GM21717 (cell line): ENCODE measurements at regions not wholly inside any gene's neighbourhood (a gene's known extent, or its start where the extent isn't known, plus 50 kb on each side); places are given as distances from the start of the nearest gene placed in this dataset.
"Not testable (repeated sequence)": the region's sequence is repeated elsewhere in the genome, so short reads cannot be mapped to it uniquely, and the experiment has no call there.

Experiments
- ATAC-seq: cut with Tn5 transposase; IDR thresholded peaks from one replicate; pipeline ENCODE4 v1.9.1; 2021; ENCODE audit warnings: mild to moderate bottlenecking, moderate library complexity; ENCODE audit not compliant: unreplicated experiment

- ATAC-seq = not testable (repeated sequence)
Measured at GRCh38 chr20:40889266-40889665, 139.4 kb upstream of the TOP1 start.

GRCh38 chr20:40890181-40890580 lies 138.4 kb upstream of the TOP1 start:
- ATAC-seq = no peak

DNA sequence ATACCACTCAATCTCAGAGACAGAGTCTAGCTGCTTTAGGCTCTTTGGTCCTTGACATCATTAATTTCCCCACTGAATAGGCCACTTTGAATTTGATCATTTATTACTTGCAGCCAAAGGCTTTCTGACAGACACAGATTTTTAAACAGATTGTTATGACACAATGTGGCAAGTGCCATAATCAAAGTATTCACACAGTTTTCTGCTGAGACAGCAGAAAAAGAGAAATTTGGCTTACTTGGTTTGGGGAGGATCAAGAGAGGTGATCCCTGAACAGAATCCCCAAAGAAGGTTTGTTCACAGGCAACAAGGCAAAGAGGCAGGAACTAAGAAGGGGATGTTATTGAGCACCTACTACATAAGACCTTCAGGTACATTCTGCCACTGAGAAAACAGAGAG lies 138.0 kb upstream of the TOP1 start:
- no peak for ATAC-seq

- no peak for ATAC-seq
Measured at GRCh38 chr20:40891351-40891750, 137.3 kb upstream of the TOP1 start.

DNA sequence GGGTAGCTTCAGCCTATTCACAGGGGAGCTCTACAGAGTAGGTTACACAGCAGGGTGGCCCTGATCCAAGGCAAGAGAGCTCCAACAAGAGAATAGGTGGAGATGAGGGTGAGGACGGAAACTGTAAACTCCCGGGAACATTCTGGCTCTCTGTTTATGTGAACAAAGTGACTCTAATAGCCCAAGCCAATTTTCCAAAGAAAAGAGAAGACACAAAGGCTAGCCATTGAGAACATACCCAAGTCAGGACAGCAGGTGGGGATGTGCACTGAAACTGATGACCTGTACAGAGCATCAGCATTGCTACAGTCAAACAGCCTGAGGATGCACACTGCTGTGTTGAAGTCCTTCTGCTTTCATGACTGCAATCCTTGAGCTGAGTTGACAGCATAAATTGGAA lies 136.0 kb upstream of the TOP1 start:
- no peak for ATAC-seq

- no peak for ATAC-seq
Measured at GRCh38 chr20:40893610-40894236, 134.9 kb upstream of the TOP1 start.

GRCh38 chr20:40894237-40894630 lies 134.4 kb upstream of the TOP1 start:
- ATAC-seq = no peak

DNA sequence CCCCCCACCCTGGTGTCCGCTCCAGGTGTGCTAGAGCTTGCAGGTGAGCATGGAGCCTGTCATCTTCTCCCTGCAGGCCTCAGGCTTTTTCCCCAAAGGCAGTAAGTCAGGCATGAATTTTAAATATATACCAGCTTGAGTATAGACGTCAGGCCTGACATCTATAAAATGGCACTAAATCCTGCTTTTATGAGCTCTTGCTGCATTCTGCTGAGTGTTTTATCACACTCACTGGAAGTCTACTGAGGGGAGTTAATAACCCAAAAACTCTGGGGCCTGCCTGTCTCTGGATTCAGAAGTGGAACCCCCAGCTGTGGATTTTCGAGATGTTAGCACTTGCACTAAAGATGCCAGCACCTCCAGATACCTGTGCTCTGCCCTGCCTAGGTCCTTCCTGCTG lies 133.4 kb upstream of the TOP1 start:
- ATAC-seq = no peak

DNA sequence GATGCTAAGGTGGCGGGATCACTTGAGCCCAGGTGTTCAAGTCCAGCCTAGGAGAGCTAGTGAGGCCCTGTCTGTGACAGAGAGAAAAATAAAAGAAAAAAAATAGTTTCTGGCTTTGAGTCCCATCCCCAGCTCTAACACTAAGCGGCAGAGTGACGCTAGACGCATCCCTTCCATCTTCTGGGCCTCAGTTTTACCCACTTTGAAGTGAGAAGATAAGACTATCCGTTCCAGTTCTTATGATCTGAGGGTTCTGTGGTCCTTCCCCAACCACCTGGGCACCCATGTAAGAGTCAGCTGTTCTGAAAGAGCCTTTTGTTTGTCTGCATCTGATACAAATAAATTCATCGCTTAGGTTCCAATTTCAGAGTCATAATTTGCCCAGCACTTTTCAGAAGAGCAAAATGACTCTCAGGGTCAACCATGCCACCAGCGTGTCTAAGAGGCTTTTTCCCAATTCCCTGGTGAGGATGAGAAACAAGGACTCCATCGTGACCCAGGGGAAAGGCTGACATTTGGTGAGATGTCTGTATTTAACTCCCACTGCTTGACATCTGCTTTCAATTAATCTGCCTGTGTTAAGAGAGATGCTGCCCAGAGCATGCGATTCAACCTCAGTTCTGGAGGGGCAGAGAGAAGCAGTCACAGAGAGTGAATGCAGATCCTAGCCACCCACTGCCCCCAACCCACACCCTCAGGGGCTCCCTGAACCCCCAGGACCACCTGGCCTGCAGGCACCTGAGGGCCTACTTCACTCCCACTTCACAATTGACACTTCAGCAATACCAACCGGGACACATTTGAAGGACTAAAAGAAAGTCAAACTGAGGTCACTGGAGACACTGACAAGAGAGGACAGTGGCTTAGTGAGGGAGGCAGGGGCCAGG lies 131.6 kb upstream of the TOP1 start:
- no peak for ATAC-seq

DNA sequence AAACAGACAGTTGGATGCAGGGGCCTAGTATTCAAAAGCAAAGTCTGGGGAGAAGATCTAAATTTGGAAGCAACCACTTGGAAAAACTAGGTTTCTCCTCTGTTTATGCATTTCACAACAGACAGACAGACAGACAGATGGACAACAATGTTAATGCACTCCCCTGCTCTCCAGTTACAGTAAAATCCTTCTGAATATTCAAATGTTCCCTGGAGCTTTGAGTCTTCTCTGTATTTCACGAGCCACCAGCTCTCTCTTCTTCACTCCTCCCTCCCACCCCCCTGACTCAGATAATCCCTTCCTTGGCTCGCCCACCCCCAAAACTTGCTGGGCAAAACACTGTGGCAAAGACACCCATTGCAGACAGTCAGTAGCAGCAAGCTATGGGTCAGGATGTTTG lies 129.3 kb upstream of the TOP1 start:
- no peak for ATAC-seq

DNA sequence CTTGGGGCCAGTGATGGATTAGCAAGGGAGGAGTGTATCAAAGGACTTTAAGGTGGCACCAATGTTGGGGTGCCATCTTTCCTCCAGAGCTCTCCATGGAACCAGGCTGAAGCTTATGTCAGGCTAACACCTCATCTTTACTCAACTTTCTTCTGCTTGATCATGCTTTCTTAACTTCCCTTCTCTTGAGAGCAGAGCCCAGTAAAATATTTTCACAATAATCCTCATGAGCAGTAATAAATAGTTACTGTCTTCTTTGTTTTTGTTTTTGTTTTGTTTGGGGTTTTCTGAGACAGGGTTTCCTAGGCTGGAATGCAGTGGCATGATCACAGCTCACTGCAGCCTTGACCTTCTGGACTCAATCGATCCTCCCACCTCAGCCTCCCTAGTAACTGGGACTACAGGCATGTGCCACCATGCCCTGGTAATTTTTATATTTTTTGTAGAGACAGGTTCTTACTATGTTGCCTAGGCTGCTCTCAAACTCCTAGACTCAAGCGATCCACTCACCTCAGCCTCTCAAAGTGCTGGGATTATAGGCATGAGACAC lies 127.9 kb upstream of the TOP1 start:
- ATAC-seq = no peak

DNA sequence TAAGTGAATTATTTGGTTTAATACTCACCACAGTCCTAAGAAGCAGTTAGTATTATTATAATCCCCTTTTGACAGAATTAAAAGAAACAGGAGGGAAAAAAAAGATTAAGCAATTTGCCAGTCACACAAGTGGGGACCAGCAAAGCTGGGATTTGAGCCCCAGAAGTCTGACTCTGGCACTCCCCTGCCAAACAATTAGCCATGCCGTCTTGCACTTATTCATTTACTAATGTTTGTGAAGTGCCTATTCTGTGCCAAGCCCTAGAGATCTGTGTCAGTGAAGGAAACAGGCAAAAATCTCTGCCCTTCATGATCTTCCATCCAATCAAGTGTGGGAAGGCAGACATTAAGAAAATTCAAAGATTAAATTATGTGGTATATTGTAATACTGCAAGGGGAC lies 126.0 kb upstream of the TOP1 start:
- no peak for ATAC-seq

DNA sequence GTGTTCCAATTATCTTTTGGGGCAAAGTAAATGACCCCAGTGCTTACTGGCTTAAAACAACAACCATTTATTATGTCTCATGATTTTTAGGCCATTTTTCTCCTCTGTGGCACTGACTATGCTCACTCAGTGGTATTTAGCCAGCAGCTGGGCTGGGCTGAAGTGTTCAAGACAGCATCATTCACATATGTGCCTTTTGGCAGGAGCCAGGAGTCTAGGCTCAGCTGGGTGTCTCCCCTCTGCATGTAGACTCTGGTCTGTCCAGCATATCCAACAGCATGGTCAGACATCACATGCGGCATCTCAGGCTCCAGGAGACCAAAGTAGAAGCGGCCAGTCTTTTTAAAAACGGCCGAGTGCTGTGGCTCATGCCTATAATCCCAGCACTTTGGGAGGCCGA lies 120.3 kb upstream of the TOP1 start:
- no peak for ATAC-seq

DNA sequence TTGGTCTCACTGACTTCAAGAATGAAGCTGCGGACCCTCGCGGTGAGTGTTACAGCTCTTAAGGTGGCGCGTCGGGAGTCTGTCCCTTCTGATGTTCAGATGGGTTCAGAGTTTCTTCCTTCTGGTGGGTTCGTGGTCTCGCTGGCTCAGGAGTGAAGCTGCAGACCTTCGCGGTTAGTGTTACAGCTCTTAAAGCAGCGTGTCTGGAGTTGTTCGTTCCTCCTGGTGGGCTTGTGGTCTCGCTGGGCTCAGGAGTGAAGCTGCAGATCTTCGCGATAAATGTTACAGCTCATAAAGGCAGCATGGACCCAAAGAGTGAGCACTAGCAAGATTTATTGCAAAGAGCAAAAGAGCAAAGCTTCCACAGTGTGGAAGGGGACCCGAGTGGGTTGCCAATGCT lies 119.1 kb upstream of the TOP1 start:
- ATAC-seq = not testable (repeated sequence)

- ATAC-seq = not testable (repeated sequence)
Measured at GRCh38 chr20:40910436-40910835, 118.2 kb upstream of the TOP1 start.

DNA sequence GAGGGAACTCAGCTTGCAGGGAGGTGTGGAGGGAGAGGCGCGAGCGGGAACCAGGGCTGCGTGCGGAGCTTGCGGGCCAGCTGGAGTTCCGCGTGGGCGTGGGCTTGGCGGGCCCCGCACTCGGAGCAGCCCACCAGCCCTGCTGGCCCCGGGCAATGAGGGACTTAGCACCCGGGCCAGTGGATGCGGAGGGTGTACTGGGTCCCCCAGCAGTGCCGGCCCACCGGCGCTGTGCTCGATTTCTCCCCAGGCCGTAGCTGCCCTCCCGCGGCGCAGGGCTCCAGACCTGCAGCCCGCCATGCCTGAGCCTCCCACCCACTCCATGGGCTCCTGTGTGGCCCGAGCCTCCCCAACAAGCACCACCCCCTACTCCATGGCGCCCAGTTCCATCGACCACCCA lies 117.5 kb upstream of the TOP1 start:
- not testable (repeated sequence) for ATAC-seq

DNA sequence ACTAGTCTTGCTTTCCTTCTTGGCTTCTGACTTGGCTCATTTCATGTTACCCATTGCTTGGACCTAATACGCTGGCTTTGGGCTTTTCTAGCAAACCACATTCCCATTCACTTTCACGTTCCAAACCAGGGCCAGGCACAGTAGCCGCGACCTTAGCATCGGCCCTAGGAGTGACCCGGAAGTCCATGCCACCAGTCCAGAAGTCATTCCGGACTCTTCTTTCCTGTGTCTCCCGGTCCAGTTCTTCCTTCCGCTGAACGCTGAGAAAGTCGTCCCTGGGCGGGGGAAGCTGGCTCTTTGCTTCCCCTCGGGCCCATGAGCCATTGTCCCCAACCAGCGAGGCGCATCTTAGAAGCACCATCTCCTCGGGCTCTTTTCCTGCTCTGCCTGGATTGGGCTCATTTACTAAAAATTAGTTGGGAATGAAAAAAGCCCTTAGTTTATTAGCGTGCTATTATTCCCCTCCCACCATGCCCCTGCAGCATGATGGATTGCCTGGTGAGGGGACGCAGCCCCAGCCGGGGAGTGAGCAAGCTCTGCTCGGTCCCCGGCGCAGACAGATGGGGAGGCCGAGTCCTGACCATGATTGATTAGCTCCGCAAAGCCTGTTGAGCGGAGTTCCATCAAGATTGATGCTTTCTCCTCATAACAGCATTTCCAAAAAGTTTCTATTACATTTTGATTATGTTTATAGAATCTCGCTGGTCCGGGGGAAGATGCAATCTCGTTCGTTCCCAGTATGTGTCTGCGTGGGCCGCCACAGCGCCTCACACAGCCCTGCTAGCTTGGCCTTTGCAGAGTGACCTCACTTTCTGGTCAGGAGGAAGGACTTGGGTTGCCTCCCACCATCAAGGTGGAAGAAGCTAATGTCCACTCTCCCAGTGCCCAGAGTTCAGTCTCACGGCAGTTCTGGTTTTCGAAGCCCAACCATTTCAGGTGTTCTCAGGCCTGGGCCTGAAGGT lies 115.1 kb upstream of the TOP1 start:
- no peak for ATAC-seq

GRCh38 chr20:40915756-40916155 lies 112.9 kb upstream of the TOP1 start:
- ATAC-seq = no peak

GRCh38 chr20:40916276-40916675 lies 112.3 kb upstream of the TOP1 start:
- ATAC-seq = no peak

- ATAC-seq = no peak
Measured at GRCh38 chr20:40920291-40920690, 108.3 kb upstream of the TOP1 start.

DNA sequence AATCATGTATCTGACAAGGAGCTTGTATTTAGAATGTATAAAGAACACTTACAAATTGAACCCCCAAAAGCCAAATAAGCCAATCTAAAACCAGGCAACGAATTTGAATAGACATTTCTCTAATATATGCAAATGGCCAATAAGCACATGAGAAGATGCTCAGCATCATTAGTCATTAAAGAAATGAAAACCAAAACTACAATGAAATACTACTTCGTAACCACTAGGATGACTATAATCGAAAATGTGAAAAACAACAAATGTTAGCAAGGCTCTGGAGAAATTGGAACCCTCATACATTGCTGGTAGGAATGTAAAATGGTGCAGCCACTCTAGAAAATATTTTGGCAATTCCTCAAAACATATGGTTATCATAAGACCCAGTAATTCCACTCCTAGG lies 105.8 kb upstream of the TOP1 start:
- ATAC-seq = no peak
